HEK293 (cell line): ENCODE measurements at regions not wholly inside any gene's neighbourhood (a gene's known extent, or its start where the extent isn't known, plus 50 kb on each side); places are given as distances from the start of the nearest gene placed in this dataset.

ENCODE experiments used
- CTCF ChIP-seq: fragments of 450-650 bp; formaldehyde crosslinking; IDR thresholded peaks from 2 replicates; pipeline ENCODE4 v1.5.1; 2016; ENCODE audit warnings: missing biosample characterization, missing genetic modification characterization
- ELK4 ChIP-seq: IDR thresholded peaks from 2 replicates; pipeline ENCODE4 v1.6.1; 2011; ENCODE audit warnings: mild to moderate bottlenecking, low read depth, low read length, borderline replicate concordance
- GLIS1 ChIP-seq: fragments of 450-650 bp; formaldehyde crosslinking; IDR thresholded peaks from 2 replicates; pipeline ENCODE4 v1.5.1; 2016; ENCODE audit warnings: missing biosample characterization, missing genetic modification characterization
- ZBTB7A ChIP-seq: fragments of 450-650 bp; formaldehyde crosslinking; IDR thresholded peaks from 2 replicates; pipeline ENCODE4 v1.5.1; 2016; ENCODE audit warnings: low read depth, missing biosample characterization, missing genetic modification characterization
- ZFP69B ChIP-seq: fragments of 450-650 bp; formaldehyde crosslinking; IDR thresholded peaks from 2 replicates; pipeline ENCODE4 v1.5.1; 2016; ENCODE audit warnings: missing biosample characterization, missing genetic modification characterization
- ZNF112 ChIP-seq: fragments of 450-650 bp; formaldehyde crosslinking; IDR thresholded peaks from 2 replicates; pipeline ENCODE4 v1.5.0; 2017; ENCODE audit warnings: missing biosample characterization, missing genetic modification characterization
- ZNF16 ChIP-seq: fragments of 450-650 bp; formaldehyde crosslinking; IDR thresholded peaks from 2 replicates; pipeline ENCODE4 v1.5.1; 2016; ENCODE audit warnings: low read depth, missing biosample characterization, missing genetic modification characterization
- ZNF248 ChIP-seq: fragments of 450-650 bp; formaldehyde crosslinking; IDR thresholded peaks from 2 replicates; pipeline ENCODE4 v1.5.1; 2017; ENCODE audit warnings: missing biosample characterization, missing genetic modification characterization
- ZNF274 ChIP-seq, 2 experiments: fragments of 200-500 bp in 1 of 2; fragments of 450-650 bp in 1 of 2; sonication (Bioruptor generic) in 1 of 2; formaldehyde crosslinking in 1 of 2; IDR thresholded peaks; 2 replicates each; pipeline versions ENCODE4 v1.5.1 to v1.6.1; 2014 to 2016; ENCODE audit warnings: borderline replicate concordance in 1 of 2, inconsistent platforms in 1 of 2, low read length in 1 of 2, missing biosample characterization in 1 of 2, missing genetic modification characterization in 1 of 2
- ZNF280D ChIP-seq: fragments of 450-650 bp; formaldehyde crosslinking; IDR thresholded peaks from 2 replicates; pipeline ENCODE4 v1.5.1; 2016; ENCODE audit warnings: missing biosample characterization, missing genetic modification characterization
- ZNF707 ChIP-seq: fragments of 450-650 bp; formaldehyde crosslinking; IDR thresholded peaks from 2 replicates; pipeline ENCODE4 v1.5.1; 2016; ENCODE audit warnings: missing biosample characterization, missing genetic modification characterization
- TF ChIP-seq, protein P1 (sequence below): fragments of 450-650 bp; formaldehyde crosslinking; IDR thresholded peaks from 2 replicates; pipeline ENCODE4 v1.5.1; 2016; ENCODE audit warnings: missing biosample characterization, missing genetic modification characterization
- TF ChIP-seq, protein P2 (sequence below): fragments of 450-650 bp; formaldehyde crosslinking; IDR thresholded peaks from 2 replicates; pipeline ENCODE4 v1.5.1; 2016; ENCODE audit warnings: missing biosample characterization, missing genetic modification characterization, borderline replicate concordance

- TF ChIP-seq GLIS1 = no peak
- no peak for TF ChIP-seq ZNF280D (tag by site-specific recombination)
- TF ChIP-seq ZNF112 = no peak
- TF ChIP-seq, protein P1, sequence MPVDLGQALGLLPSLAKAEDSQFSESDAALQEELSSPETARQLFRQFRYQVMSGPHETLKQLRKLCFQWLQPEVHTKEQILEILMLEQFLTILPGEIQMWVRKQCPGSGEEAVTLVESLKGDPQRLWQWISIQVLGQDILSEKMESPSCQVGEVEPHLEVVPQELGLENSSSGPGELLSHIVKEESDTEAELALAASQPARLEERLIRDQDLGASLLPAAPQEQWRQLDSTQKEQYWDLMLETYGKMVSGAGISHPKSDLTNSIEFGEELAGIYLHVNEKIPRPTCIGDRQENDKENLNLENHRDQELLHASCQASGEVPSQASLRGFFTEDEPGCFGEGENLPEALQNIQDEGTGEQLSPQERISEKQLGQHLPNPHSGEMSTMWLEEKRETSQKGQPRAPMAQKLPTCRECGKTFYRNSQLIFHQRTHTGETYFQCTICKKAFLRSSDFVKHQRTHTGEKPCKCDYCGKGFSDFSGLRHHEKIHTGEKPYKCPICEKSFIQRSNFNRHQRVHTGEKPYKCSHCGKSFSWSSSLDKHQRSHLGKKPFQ (tag by site-specific recombination) = no peak
- no peak for TF ChIP-seq ZNF16 (tag by site-specific recombination)
- no peak for TF ChIP-seq ELK4
- TF ChIP-seq ZNF707 (tag by site-specific recombination) = no peak
- no peak for TF ChIP-seq ZNF248 (tag by site-specific recombination)
- TF ChIP-seq, protein P2, sequence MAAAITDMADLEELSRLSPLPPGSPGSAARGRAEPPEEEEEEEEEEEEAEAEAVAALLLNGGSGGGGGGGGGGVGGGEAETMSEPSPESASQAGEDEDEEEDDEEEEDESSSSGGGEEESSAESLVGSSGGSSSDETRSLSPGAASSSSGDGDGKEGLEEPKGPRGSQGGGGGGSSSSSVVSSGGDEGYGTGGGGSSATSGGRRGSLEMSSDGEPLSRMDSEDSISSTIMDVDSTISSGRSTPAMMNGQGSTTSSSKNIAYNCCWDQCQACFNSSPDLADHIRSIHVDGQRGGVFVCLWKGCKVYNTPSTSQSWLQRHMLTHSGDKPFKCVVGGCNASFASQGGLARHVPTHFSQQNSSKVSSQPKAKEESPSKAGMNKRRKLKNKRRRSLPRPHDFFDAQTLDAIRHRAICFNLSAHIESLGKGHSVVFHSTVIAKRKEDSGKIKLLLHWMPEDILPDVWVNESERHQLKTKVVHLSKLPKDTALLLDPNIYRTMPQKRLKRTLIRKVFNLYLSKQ (tag by site-specific recombination) = no peak
- no peak for TF ChIP-seq CTCF (tag by site-specific recombination)
- TF ChIP-seq ZNF274 (IDR thresholded peaks at IDR 0.05; ENCODE audit: low read length) = no peak
- no peak for TF ChIP-seq ZNF274 (tag by site-specific recombination; IDR thresholded peaks at IDR 0.05; ENCODE audit: borderline replicate concordance)
- TF ChIP-seq ZFP69B (tag by site-specific recombination) = no peak
- no peak for TF ChIP-seq ZBTB7A (tag by site-specific recombination)
These were observed 81.6 kb upstream of the MLN start for GRCh38 chr6:33885132-33886057.
